OCI-LY7 (cell line): ENCODE measurements at regions not wholly inside any gene's neighbourhood (a gene's known extent, or its start where the extent isn't known, plus 50 kb on each side); places are given as distances from the start of the nearest gene placed in this dataset.

ENCODE experiments used
- EZH2phosphoT487 ChIP-seq: fragments of 200-600 bp; sonication (generic); IDR thresholded peaks from 2 replicates; pipeline ENCODE4 v1.6.1; 2018; ENCODE audit warnings: low read depth, borderline replicate concordance, mild to moderate bottlenecking, mixed run types, antibody characterized with exemption, low read length, moderate library complexity, mixed read lengths
- TF ChIP-seq, protein P1 (sequence below): fragments of 200-600 bp; sonication (generic); conservative IDR thresholded peaks from 2 replicates; pipeline ENCODE4 v1.5.1; 2014; ENCODE audit warnings: mild to moderate bottlenecking, antibody characterized with exemption, low read length, moderate library complexity, mixed read lengths

- TF ChIP-seq, protein P1, sequence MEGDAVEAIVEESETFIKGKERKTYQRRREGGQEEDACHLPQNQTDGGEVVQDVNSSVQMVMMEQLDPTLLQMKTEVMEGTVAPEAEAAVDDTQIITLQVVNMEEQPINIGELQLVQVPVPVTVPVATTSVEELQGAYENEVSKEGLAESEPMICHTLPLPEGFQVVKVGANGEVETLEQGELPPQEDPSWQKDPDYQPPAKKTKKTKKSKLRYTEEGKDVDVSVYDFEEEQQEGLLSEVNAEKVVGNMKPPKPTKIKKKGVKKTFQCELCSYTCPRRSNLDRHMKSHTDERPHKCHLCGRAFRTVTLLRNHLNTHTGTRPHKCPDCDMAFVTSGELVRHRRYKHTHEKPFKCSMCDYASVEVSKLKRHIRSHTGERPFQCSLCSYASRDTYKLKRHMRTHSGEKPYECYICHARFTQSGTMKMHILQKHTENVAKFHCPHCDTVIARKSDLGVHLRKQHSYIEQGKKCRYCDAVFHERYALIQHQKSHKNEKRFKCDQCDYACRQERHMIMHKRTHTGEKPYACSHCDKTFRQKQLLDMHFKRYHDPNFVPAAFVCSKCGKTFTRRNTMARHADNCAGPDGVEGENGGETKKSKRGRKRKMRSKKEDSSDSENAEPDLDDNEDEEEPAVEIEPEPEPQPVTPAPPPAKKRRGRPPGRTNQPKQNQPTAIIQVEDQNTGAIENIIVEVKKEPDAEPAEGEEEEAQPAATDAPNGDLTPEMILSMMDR, result no peak
- no peak for TF ChIP-seq EZH2phosphoT487
These were observed 202.1 kb upstream of the NSMCE3 start for GRCh38 chr15:29471757-29472156.
